Fibroblast of lung (primary cell): ENCODE measurements at regions not wholly inside any gene's neighbourhood (a gene's known extent, or its start where the extent isn't known, plus 50 kb on each side); places are given as distances from the start of the nearest gene placed in this dataset.

Source experiments
- EZH2 ChIP-seq: IDR thresholded peaks from 2 replicates; pipeline ENCODE4 v1.5.1; 2012; ENCODE audit warnings: low read length, control low read depth, mild to moderate bottlenecking; ENCODE audit errors: missing control alignments
- TF ChIP-seq, protein P1 (sequence below), 2 donors: IDR thresholded peaks in 1 of 2; conservative IDR thresholded peaks in 1 of 2; 1 replicate in 1 of 2; 2 replicates in 1 of 2; pipeline ENCODE4 v1.5.1; 2011 to 2012; ENCODE audit warnings: low read length in 2 of 2, control low read depth in 1 of 2, inconsistent platforms in 1 of 2, low read depth in 1 of 2, mild to moderate bottlenecking in 1 of 2

DNA sequence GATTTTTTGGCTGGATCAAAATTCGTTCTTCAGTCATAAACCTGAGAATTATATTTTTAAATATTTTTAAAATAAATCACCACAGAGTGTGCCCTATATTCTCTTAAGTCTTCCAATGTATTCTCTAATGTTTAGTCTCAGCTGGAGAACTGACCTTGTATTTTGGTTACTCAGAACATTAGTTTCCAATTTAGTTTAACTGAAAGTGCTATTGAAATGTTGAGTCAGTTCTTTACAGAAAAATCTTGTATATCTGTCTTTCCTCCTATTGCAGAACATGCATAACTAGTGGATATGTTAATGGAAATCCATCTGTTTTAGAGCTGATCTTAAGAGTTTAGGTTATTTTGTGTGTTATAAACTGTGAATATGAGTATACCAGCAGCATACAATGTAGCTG is 422.7 kb upstream of the IGFBP3 start:
- TF ChIP-seq, protein P1, sequence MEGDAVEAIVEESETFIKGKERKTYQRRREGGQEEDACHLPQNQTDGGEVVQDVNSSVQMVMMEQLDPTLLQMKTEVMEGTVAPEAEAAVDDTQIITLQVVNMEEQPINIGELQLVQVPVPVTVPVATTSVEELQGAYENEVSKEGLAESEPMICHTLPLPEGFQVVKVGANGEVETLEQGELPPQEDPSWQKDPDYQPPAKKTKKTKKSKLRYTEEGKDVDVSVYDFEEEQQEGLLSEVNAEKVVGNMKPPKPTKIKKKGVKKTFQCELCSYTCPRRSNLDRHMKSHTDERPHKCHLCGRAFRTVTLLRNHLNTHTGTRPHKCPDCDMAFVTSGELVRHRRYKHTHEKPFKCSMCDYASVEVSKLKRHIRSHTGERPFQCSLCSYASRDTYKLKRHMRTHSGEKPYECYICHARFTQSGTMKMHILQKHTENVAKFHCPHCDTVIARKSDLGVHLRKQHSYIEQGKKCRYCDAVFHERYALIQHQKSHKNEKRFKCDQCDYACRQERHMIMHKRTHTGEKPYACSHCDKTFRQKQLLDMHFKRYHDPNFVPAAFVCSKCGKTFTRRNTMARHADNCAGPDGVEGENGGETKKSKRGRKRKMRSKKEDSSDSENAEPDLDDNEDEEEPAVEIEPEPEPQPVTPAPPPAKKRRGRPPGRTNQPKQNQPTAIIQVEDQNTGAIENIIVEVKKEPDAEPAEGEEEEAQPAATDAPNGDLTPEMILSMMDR (conservative IDR thresholded peaks at IDR 0.05 in 1 of 2, IDR thresholded peaks at IDR 0.05 in 1 of 2; ENCODE audit: low read depth in 1 of 2, low read length in 2 of 2), result no peak
- no peak for TF ChIP-seq EZH2
